Epithelial cell of proximal tubule (primary cell): ENCODE measurements at regions not wholly inside any gene's neighbourhood (a gene's known extent, or its start where the extent isn't known, plus 50 kb on each side); places are given as distances from the start of the nearest gene placed in this dataset.
A peak's percentile ranks its signal among the peaks of the same experiment; 100 is the strongest.

Source experiments
- DNase-seq: peaks from one replicate; pipeline ENCODE4 v3.0.0-alpha.2; 2011; ENCODE audit warnings: low read depth
- H3K4me3 ChIP-seq: 2 replicates; pipeline ENCODE4 v1.5.1; 2011; ENCODE audit warnings: low read depth, mild to moderate bottlenecking, low read length
- CTCF ChIP-seq: conservative IDR thresholded peaks from 2 replicates; pipeline ENCODE4 v1.5.1; 2012; ENCODE audit warnings: low read depth, mild to moderate bottlenecking, low read length

- H3K4me3 ChIP-seq: no peak overlapping the region
- no peak for DNase-seq
- TF ChIP-seq CTCF: no peak
These were observed 126.1 kb upstream of the AGR3 start for GRCh38 chr7:17007841-17008240.

GRCh38 chr7:17009007-17009719, 127.4 kb upstream of the AGR3 start:
- H3K4me3 ChIP-seq: no peak overlapping the region
- DNase-seq: no peak
- peak; percentile 56 for TF ChIP-seq CTCF

GRCh38 chr7:17009933-17010332, 128.2 kb upstream of the AGR3 start:
- no peak for DNase-seq
- no peak for TF ChIP-seq CTCF
- no peak overlapping the region for H3K4me3 ChIP-seq

GRCh38 chr7:17010637-17011300, 129.0 kb upstream of the AGR3 start:
- DNase-seq: no peak
- H3K4me3 ChIP-seq: no peak overlapping the region
- TF ChIP-seq CTCF: no peak

GRCh38 chr7:17013204-17013603, 131.4 kb upstream of the AGR3 start:
- DNase-seq: no peak
- TF ChIP-seq CTCF: no peak
- H3K4me3 ChIP-seq: no peak overlapping the region

GRCh38 chr7:17014686-17015085, 132.9 kb upstream of the AGR3 start:
- no peak for TF ChIP-seq CTCF
- DNase-seq: no peak
- no peak overlapping the region for H3K4me3 ChIP-seq

GRCh38 chr7:17015598-17016031, 133.8 kb upstream of the AGR3 start:
- DNase-seq: no peak
- no peak overlapping the region for H3K4me3 ChIP-seq
- TF ChIP-seq CTCF: no peak
